Fibroblast of lung (primary cell): ENCODE measurements at regions not wholly inside any gene's neighbourhood (a gene's known extent, or its start where the extent isn't known, plus 50 kb on each side); places are given as distances from the start of the nearest gene placed in this dataset.

Experiments
- DNase-seq, 2 donors: peaks; one replicate each; pipeline versions ENCODE4 v3.0.0 to v3.0.0-alpha.2; 2010; ENCODE audit warnings: low read depth in 2 of 2
- H2AFZ ChIP-seq: 2 replicates; pipeline ENCODE4 v1.5.1; 2012; ENCODE audit warnings: low read length, control low read depth, inconsistent platforms
- H3K27ac ChIP-seq: 2 replicates; pipeline ENCODE4 v1.5.1; 2011; ENCODE audit warnings: low read length, control low read depth; ENCODE audit not compliant: insufficient read depth
- H3K27me3 ChIP-seq: 2 replicates; pipeline ENCODE4 v1.5.1; 2011; ENCODE audit warnings: mild to moderate bottlenecking, low read length; ENCODE audit not compliant: control insufficient read depth, insufficient read depth
- H3K36me3 ChIP-seq: 2 replicates; pipeline ENCODE4 v1.5.1; 2011; ENCODE audit warnings: low read length; ENCODE audit not compliant: control insufficient read depth, insufficient read depth
- H3K4me1 ChIP-seq: 2 replicates; pipeline ENCODE4 v1.5.1; 2011; ENCODE audit warnings: low read length; ENCODE audit not compliant: control insufficient read depth, insufficient read depth; ENCODE audit errors: extremely low read depth
- H3K4me2 ChIP-seq: 2 replicates; pipeline ENCODE4 v1.5.1; 2011; ENCODE audit warnings: low read length, control low read depth; ENCODE audit not compliant: insufficient read depth; ENCODE audit errors: extremely low read depth
- H3K4me3 ChIP-seq, 4 experiments: fragments of 200-600 bp in 1 of 4; sonication (generic) in 1 of 4; replicated peaks in 1 of 4; 2 replicates each; pipeline ENCODE4 v1.5.1; 2011 to 2016; ENCODE audit warnings: low read length in 4 of 4, low read depth in 3 of 4, mild to moderate bottlenecking in 3 of 4, control low read depth in 2 of 4, inconsistent platforms in 1 of 4, mixed read lengths in 1 of 4; ENCODE audit not compliant: insufficient read depth in 1 of 4; ENCODE audit errors: control extremely low read depth in 1 of 4
- H3K79me2 ChIP-seq: 2 replicates; pipeline ENCODE4 v1.5.1; 2012; ENCODE audit warnings: mild to moderate bottlenecking, low read length, inconsistent platforms; ENCODE audit not compliant: control insufficient read depth, insufficient read depth
- H3K9ac ChIP-seq: 2 replicates; pipeline ENCODE4 v1.5.1; 2011; ENCODE audit warnings: mild to moderate bottlenecking, low read length, control low read depth; ENCODE audit not compliant: insufficient read depth
- H3K9me3 ChIP-seq: 2 replicates; pipeline ENCODE4 v1.5.1; 2012; ENCODE audit warnings: low read depth, low read length; ENCODE audit not compliant: control insufficient read depth, insufficient read depth
- H4K20me1 ChIP-seq: 2 replicates; pipeline ENCODE4 v1.5.1; 2011; ENCODE audit warnings: low read length; ENCODE audit not compliant: control insufficient read depth, insufficient read depth; ENCODE audit errors: extremely low read depth
- EZH2 ChIP-seq: IDR thresholded peaks from 2 replicates; pipeline ENCODE4 v1.5.1; 2012; ENCODE audit warnings: low read length, control low read depth, mild to moderate bottlenecking; ENCODE audit errors: missing control alignments
- TF ChIP-seq, protein P1 (sequence below), 2 donors: IDR thresholded peaks in 1 of 2; conservative IDR thresholded peaks in 1 of 2; 1 replicate in 1 of 2; 2 replicates in 1 of 2; pipeline ENCODE4 v1.5.1; 2011 to 2012; ENCODE audit warnings: low read length in 2 of 2, control low read depth in 1 of 2, inconsistent platforms in 1 of 2, low read depth in 1 of 2, mild to moderate bottlenecking in 1 of 2

DNA sequence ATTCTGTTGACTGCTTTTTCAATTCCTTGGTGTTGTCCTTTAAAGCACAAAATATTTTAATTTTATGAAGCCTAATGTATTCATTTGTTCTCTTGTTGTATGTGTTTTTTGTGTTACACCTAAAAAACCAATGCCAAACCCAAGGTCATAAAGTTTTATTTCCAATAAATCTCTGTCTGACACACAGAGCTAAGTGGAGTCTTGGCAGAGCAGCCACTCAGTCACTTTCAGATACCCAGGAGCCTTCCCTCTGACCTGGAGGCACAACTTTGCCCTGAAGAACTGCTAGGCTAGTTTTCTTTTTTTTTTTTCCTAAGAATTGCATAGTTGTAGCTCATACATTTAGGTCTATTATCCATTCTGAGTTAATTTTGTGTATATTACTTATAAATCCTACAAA, 71.2 kb upstream of the BCL9 start:
- TF ChIP-seq, protein P1, sequence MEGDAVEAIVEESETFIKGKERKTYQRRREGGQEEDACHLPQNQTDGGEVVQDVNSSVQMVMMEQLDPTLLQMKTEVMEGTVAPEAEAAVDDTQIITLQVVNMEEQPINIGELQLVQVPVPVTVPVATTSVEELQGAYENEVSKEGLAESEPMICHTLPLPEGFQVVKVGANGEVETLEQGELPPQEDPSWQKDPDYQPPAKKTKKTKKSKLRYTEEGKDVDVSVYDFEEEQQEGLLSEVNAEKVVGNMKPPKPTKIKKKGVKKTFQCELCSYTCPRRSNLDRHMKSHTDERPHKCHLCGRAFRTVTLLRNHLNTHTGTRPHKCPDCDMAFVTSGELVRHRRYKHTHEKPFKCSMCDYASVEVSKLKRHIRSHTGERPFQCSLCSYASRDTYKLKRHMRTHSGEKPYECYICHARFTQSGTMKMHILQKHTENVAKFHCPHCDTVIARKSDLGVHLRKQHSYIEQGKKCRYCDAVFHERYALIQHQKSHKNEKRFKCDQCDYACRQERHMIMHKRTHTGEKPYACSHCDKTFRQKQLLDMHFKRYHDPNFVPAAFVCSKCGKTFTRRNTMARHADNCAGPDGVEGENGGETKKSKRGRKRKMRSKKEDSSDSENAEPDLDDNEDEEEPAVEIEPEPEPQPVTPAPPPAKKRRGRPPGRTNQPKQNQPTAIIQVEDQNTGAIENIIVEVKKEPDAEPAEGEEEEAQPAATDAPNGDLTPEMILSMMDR (conservative IDR thresholded peaks at IDR 0.05 in 1 of 2, IDR thresholded peaks at IDR 0.05 in 1 of 2; ENCODE audit: low read depth in 1 of 2, low read length in 2 of 2): no peak
- no peak for TF ChIP-seq EZH2

DNA sequence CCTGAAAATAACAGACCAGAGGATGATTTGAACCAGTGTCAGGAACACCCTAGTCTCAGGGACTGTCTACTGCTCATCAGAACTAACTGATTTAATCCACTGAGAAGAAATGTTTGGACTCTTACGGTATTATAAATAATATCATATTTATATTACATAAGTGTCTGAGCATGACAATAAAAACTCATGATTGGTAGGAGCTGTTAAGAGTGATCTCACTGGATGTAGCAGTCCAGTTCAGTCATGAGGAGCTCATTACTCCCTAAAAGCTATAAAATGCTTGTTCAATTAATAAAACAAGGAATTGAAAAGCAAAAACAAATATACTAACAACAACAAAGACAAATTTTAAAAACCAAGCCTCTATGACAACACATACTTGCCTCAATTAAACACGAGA, 68.8 kb upstream of the BCL9 start:
- no peak for DNase-seq
- Histone ChIP-seq H3K4me2 (no peak overlapping the region), H3K4me3 (no peak overlapping the region)

More for the DNA sequence above, 71.2 kb upstream of the BCL9 start:
- Histone ChIP-seq H3K79me2 (no peaks in the 10 kb centered on the region), H3K36me3 (no peaks in the 10 kb centered on the region), H3K27ac (no peak overlapping the region), H3K4me2 (no peak overlapping the region), H4K20me1 (no peaks in the 10 kb centered on the region), H3K4me3 (no peak overlapping the region), H3K9ac (no peak overlapping the region), H2AFZ (no peak overlapping the region), H3K9me3 (no peaks in the 10 kb centered on the region), H3K4me1 (no peaks in the 10 kb centered on the region), H3K27me3 (no peaks in the 10 kb centered on the region)
- no peak for DNase-seq

DNA sequence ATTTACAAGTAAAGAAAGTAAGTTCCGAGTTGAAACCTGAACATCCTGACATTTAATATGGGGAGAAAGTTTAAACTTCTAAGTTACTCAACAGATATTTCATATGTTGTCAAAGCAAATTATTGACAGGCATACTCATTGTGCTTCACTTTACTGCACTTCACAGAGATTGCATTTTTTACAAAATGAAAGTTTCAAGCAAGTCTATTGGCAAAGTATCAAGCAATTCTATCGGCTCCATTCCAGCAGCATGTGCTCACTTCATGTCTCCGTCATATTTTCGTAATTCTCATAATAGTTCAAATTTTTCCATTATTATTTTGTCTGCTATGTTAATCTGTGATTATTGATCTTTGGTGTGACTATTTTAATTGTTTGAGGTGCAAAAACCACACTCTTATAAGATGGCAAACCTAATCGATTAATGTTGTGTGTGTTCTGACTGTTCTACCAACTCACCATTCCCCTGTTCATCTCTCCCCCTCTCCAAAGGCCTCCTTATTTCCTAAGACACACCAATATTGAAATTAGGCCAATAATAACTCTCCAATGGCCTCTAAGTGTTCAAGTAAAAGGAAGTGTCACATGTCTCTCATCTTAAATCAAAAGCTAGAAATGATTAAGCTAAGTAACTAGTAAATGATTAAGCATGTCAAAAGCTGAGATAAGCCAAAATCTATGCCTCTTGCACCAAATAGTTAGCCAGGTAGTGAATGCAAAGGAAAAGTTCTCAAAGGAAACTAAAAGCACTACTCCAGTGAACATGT, 68.2 kb upstream of the BCL9 start:
- Histone ChIP-seq H3K36me3 (no peaks in the 10 kb centered on the region), H3K9me3 (no peaks in the 10 kb centered on the region), H4K20me1 (no peaks in the 10 kb centered on the region), H3K9ac (no peak overlapping the region), H3K27ac (no peak overlapping the region), H3K4me2 (no peak overlapping the region), H3K4me1 (no peaks in the 10 kb centered on the region), H3K79me2 (no peaks in the 10 kb centered on the region), H2AFZ (no peak overlapping the region), H3K27me3 (no peaks in the 10 kb centered on the region), H3K4me3 (no peak overlapping the region)
- TF ChIP-seq, protein P1 (conservative IDR thresholded peaks at IDR 0.05 in 1 of 2, IDR thresholded peaks at IDR 0.05 in 1 of 2; ENCODE audit: low read depth in 1 of 2, low read length in 2 of 2): no peak
- TF ChIP-seq EZH2: no peak
- peak in 1 of 2 donors; percentile 25 for DNase-seq

More for the DNA sequence above, 68.8 kb upstream of the BCL9 start:
- Histone ChIP-seq H3K9me3 (no peaks in the 10 kb centered on the region), H3K27me3 (no peaks in the 10 kb centered on the region), H3K79me2 (no peaks in the 10 kb centered on the region), H3K4me1 (no peaks in the 10 kb centered on the region), H4K20me1 (no peaks in the 10 kb centered on the region), H2AFZ (no peak overlapping the region), H3K36me3 (no peaks in the 10 kb centered on the region), H3K27ac (no peak overlapping the region), H3K9ac (no peak overlapping the region)
- no peak for TF ChIP-seq EZH2
- TF ChIP-seq, protein P1 (conservative IDR thresholded peaks at IDR 0.05 in 1 of 2, IDR thresholded peaks at IDR 0.05 in 1 of 2; ENCODE audit: low read depth in 1 of 2, low read length in 2 of 2): no peak
